Heart left ventricle (tissue), 16 donors: ENCODE measurements at regions not wholly inside any gene's neighbourhood (a gene's known extent, or its start where the extent isn't known, plus 50 kb on each side); places are given as distances from the start of the nearest gene placed in this dataset.

Experiments used
- ATAC-seq, 4 donors: fragments of 200-7000 bp; cut with Tn5 transposase; one replicate each; pipeline ENCODE4 v1.9.1; 2020 to 2022; ENCODE audit warnings: moderate library complexity in 4 of 4, mild to moderate bottlenecking in 3 of 4, moderate number of reproducible peaks in 1 of 4
- DNase-seq, 5 donors: peaks; one replicate each; pipeline ENCODE4 v3.0.0-alpha.2; 2020
- H3K27ac ChIP-seq, 12 donors: fragments of 200-600 bp; sonication (generic) in 4 of 12; one replicate each; pipeline versions ENCODE4 v1.5.0 to v1.8.0; 2016 to 2022; ENCODE audit warnings: mild to moderate bottlenecking in 2 of 12
- H3K27me3 ChIP-seq, 9 donors: fragments of 200-600 bp; sonication (generic) in 2 of 9; one replicate each; pipeline versions ENCODE4 v1.5.1 to v1.8.0; 2016 to 2022; ENCODE audit warnings: mild to moderate bottlenecking in 3 of 9
- H3K36me3 ChIP-seq, 9 donors: fragments of 200-600 bp; sonication (generic) in 2 of 9; one replicate each; pipeline versions ENCODE4 v1.5.0 to v1.8.0; 2018 to 2022; ENCODE audit warnings: mild to moderate bottlenecking in 2 of 9
- H3K4me1 ChIP-seq, 12 donors: fragments of 200-600 bp; sonication (generic) in 4 of 12; one replicate each; pipeline versions ENCODE4 v1.5.0 to v1.8.0; 2016 to 2022; ENCODE audit warnings: mild to moderate bottlenecking in 3 of 12
- H3K4me3 ChIP-seq, 12 donors: fragments of 200-600 bp; sonication (generic) in 4 of 12; one replicate each; pipeline versions ENCODE4 v1.5.0 to v1.8.0; 2017 to 2022; ENCODE audit warnings: mild to moderate bottlenecking in 9 of 12, moderate library complexity in 4 of 12
- H3K9me3 ChIP-seq, 12 donors: fragments of 200-600 bp; sonication (generic) in 4 of 12; one replicate each; pipeline versions ENCODE4 v1.5.0 to v1.8.0; 2016 to 2022; ENCODE audit warnings: mild to moderate bottlenecking in 1 of 12
- CTCF ChIP-seq, 12 donors: fragments of 200-600 bp; sonication (generic) in 4 of 12; IDR thresholded peaks; one replicate each; pipeline versions ENCODE4 v1.5.0 to v1.8.0; 2018 to 2022; ENCODE audit warnings: antibody characterized with exemption in 12 of 12, mild to moderate bottlenecking in 5 of 12
- POLR2A ChIP-seq, 2 donors: fragments of 450-650 bp; IDR thresholded peaks; one replicate each; pipeline ENCODE4 v1.6.1; 2017; ENCODE audit warnings: antibody characterized with exemption in 2 of 2, mild to moderate bottlenecking in 2 of 2, moderate library complexity in 2 of 2
- WGBS, 4 donors: extraction: QIAGEN DNeasy Blood & Tissue Kit in 2 of 4; methylation state at CpG; one replicate each; pipeline versions ENCODE4 v1.1.5 to v1.1.7; 2013 to 2018; 5-methylcytosine and 5-hydroxymethylcytosine counted together
- intact Hi-C, 10 donors: fragments of 100-400 bp; cut with DNase I; formaldehyde crosslinking; loops; one replicate each; pipeline versions ENCODE4 v1.11.1 to v1.14.2; 2022
- donor health status: ischemic (EF 13 %, LVEDD 7.1; RV severe dilation, severe dysfunction).
- donor health status: healthy with polysubstance abuse.
- donor health status: DM: no; HTN: yes; CAD: no.
- donor health status: DM: no; HTN: no; CAD: no.
- donor health status: ischemic (EF 25% LVEDD 6.9; RV normal size, moderate dysfunction).
- donor health status: ischemic (EF 25% LVEDD 5.7; RV mildly dilated, moderate dysfunction).
- donor health status: healthy.
- donor health status: DM: yes; HTN: yes; CAD: no.
- donor health status: ischemic (EF 35%, LVEDD 5.7; RV mildly dilated, moderate dysfunction).
- donor health status: nonischemic (EF 11% LVEDD 7.7; RV severe dilation, severe dysfunction).
- donor health status: DM: yes; HTN: yes; CAD: no.
- donor health status: PGD.
- donor health status: ischemic (EF 29% LVEDD 5.4; RV normal size, mild dysfunction).
- donor health status: nonischemic (EF 23%, LVEDD 6.1; RV moderate dilation, normal function).

GRCh38 chr13:76600081-76600480 lies 286.1 kb downstream of the KCTD12 start:
- no peak overlapping the region for H3K4me3 ChIP-seq
- no peak overlapping the region for H3K27ac ChIP-seq
- no peak for DNase-seq
- no peaks in the 10 kb centered on the region for H3K36me3 ChIP-seq
- no peaks in the 10 kb centered on the region for H3K9me3 ChIP-seq
- TF ChIP-seq POLR2A (IDR thresholded peaks at IDR 0.05) (no peak), CTCF (IDR thresholded peaks at IDR 0.05) (no peak)
- peaks cover 0 to 15% (median 0%) of the 10 kb centered on the region in 12 donors for H3K4me1 ChIP-seq
- no peaks in the 10 kb centered on the region for H3K27me3 ChIP-seq
- intact Hi-C loops = no loop called here
- no peak for ATAC-seq

GRCh38 chr13:76597868-76598267 lies 288.3 kb downstream of the KCTD12 start:
- no peaks in the 10 kb centered on the region for H3K36me3 ChIP-seq
- H3K4me1 ChIP-seq = peaks cover 0 to 15% (median 0%) of the 10 kb centered on the region in 12 donors
- H3K27me3 ChIP-seq = no peaks in the 10 kb centered on the region
- no peak for ATAC-seq
- intact Hi-C loops = no loop called here
- no peak overlapping the region for H3K27ac ChIP-seq
- H3K4me3 ChIP-seq = no peak overlapping the region
- TF ChIP-seq POLR2A (IDR thresholded peaks at IDR 0.05) (no peak), CTCF (IDR thresholded peaks at IDR 0.05) (no peak)
- 52 to 72% (median 62%) methylated on average over 1 of the region's 1 CpG for WGBS, 4 donors
- peaks cover 0 to 7% (median 0%) of the 10 kb centered on the region in 12 donors for H3K9me3 ChIP-seq
- no peak for DNase-seq

- no peak overlapping the region for H3K27ac ChIP-seq
- H3K36me3 ChIP-seq = no peaks in the 10 kb centered on the region
- no peaks in the 10 kb centered on the region for H3K27me3 ChIP-seq
- ATAC-seq (no peak), DNase-seq (no peak)
- peaks cover 0 to 7% (median 0%) of the 10 kb centered on the region in 12 donors for H3K9me3 ChIP-seq
- intact Hi-C loops = no loop called here
- 85 to 93% (median 89%) methylated on average over 1 of the region's 1 CpG for WGBS, 4 donors
- peaks cover 0 to 15% (median 0%) of the 10 kb centered on the region in 12 donors for H3K4me1 ChIP-seq
- no peak overlapping the region for H3K4me3 ChIP-seq
- TF ChIP-seq POLR2A (IDR thresholded peaks at IDR 0.05) (no peak), CTCF (IDR thresholded peaks at IDR 0.05) (no peak)
Measured at GRCh38 chr13:76596216-76596615, 290.0 kb downstream of the KCTD12 start.

- intact Hi-C loops = no loop called here
- H3K4me3 ChIP-seq = no peak overlapping the region
- DNase-seq (no peak), ATAC-seq (no peak)
- no peaks in the 10 kb centered on the region for H3K27me3 ChIP-seq
- no peaks in the 10 kb centered on the region for H3K36me3 ChIP-seq
- no peak for TF ChIP-seq POLR2A (IDR thresholded peaks at IDR 0.05)
- TF ChIP-seq CTCF (IDR thresholded peaks at IDR 0.05) = no peak
- H3K27ac ChIP-seq = no peak overlapping the region
- 96 to 100% (median 98%) methylated on average over 1 of the region's 1 CpG for WGBS, 4 donors
- peaks cover 0 to 4% (median 0%) of the 10 kb centered on the region in 12 donors for H3K4me1 ChIP-seq
- H3K9me3 ChIP-seq = peaks cover 0 to 7% (median 0%) of the 10 kb centered on the region in 12 donors
Measured at GRCh38 chr13:76594435-76594834, 291.8 kb downstream of the KCTD12 start.
